WTC11 (cell line): ENCODE measurements at regions not wholly inside any gene's neighbourhood (a gene's known extent, or its start where the extent isn't known, plus 50 kb on each side); places are given as distances from the start of the nearest gene placed in this dataset.

Experiments
- ATAC-seq: fragments of 200-7000 bp; cut with Tn5 transposase; 2 replicates; pipeline ENCODE4 v1.10.0; 2021; ENCODE audit warnings: mild to moderate bottlenecking, moderate library complexity
- CTCF ChIA-PET: fragments of 300-600 bp; sonication (Branson Sonifier 250); formaldehyde crosslinking; loops from one replicate; lab custom pipeline; 2021; ENCODE audit warnings: antibody characterized with exemption; lab: Charles Lee
- POLR2A ChIA-PET: fragments of 350-600 bp; sonication (Branson Sonifier 250); formaldehyde crosslinking; loops from one replicate; lab custom pipeline; 2021; ENCODE audit warnings: antibody characterized with exemption; lab: Charles Lee
- DNase-seq: peaks from one replicate; pipeline ENCODE4 v3.0.0; 2021; ENCODE audit warnings: low spot score
- H3K27ac Mint-ChIP-seq: 2 replicates; pipeline ENCODE4 v1.8.0; 2021; ENCODE audit warnings: mixed read lengths
- H3K27me3 Mint-ChIP-seq: 2 replicates; pipeline ENCODE4 v1.8.0; 2021; ENCODE audit warnings: low read depth, mild to moderate bottlenecking, moderate library complexity, mixed read lengths
- H3K36me3 Mint-ChIP-seq: 2 replicates; pipeline ENCODE4 v1.8.0; 2021; ENCODE audit warnings: mixed read lengths
- H3K4me1 Mint-ChIP-seq: 2 replicates; pipeline ENCODE4 v1.8.0; 2022; ENCODE audit warnings: mixed read lengths
- H3K4me3 Mint-ChIP-seq: 2 replicates; pipeline ENCODE4 v1.8.0; 2021; ENCODE audit warnings: mild to moderate bottlenecking, moderate library complexity, mixed read lengths
- H3K9me3 Mint-ChIP-seq: 2 replicates; pipeline ENCODE4 v1.8.0; 2021; ENCODE audit warnings: mixed read lengths
- ATF2 ChIP-seq: sonication (generic); formaldehyde crosslinking; IDR thresholded peaks from 2 replicates; pipeline ENCODE4 v1.8.1; 2022; ENCODE audit warnings: low read depth, missing genetic modification reagents, borderline replicate concordance
- CREB1 ChIP-seq: sonication (generic); formaldehyde crosslinking; IDR thresholded peaks from 2 replicates; pipeline ENCODE4 v1.8.0; 2023; ENCODE audit warnings: mild to moderate bottlenecking, missing genetic modification reagents
- CREM ChIP-seq: sonication (generic); formaldehyde crosslinking; IDR thresholded peaks from 2 replicates; pipeline ENCODE4 v1.8.1; 2022; ENCODE audit warnings: mild to moderate bottlenecking, missing genetic modification reagents, moderate library complexity
- ERG ChIP-seq: fragments of 250-450 bp; sonication (Bioruptor Pico); IDR thresholded peaks from 2 replicates; pipeline ENCODE4 v1.8.0; 2021; ENCODE audit warnings: mild to moderate bottlenecking
- ESRRA ChIP-seq: sonication (generic); formaldehyde crosslinking; IDR thresholded peaks from 2 replicates; pipeline ENCODE4 v1.8.1; 2022; ENCODE audit warnings: mild to moderate bottlenecking, missing genetic modification reagents, borderline replicate concordance
- FOXJ3 ChIP-seq: sonication (generic); formaldehyde crosslinking; IDR thresholded peaks from 2 replicates; pipeline ENCODE4 v1.9.0; 2021; ENCODE audit warnings: missing genetic modification reagents, mild to moderate bottlenecking, borderline replicate concordance
- FOXP4 ChIP-seq: sonication (generic); formaldehyde crosslinking; IDR thresholded peaks from 2 replicates; pipeline ENCODE4 v1.8.0; 2022; ENCODE audit warnings: mild to moderate bottlenecking, missing genetic modification reagents
- GRHL2 ChIP-seq: fragments of 250-450 bp; sonication (Bioruptor Pico); IDR thresholded peaks from 2 replicates; pipeline ENCODE4 v1.8.0; 2022; ENCODE audit warnings: mild to moderate bottlenecking, moderate library complexity; ENCODE audit not compliant: insufficient replicate concordance, severe bottlenecking
- HMGXB4 ChIP-seq: sonication (generic); formaldehyde crosslinking; IDR thresholded peaks from 2 replicates; pipeline ENCODE4 v1.8.1; 2023; ENCODE audit warnings: mild to moderate bottlenecking, moderate library complexity, missing genetic modification reagents
- JAZF1 ChIP-seq: fragments of 250-450 bp; sonication (Bioruptor Pico); IDR thresholded peaks from 2 replicates; pipeline ENCODE4 v1.9.0; 2021; ENCODE audit warnings: moderate library complexity, mild to moderate bottlenecking, inconsistent platforms
- JUN ChIP-seq: sonication (generic); formaldehyde crosslinking; IDR thresholded peaks from 2 replicates; pipeline ENCODE4 v1.8.0; 2023; ENCODE audit warnings: mild to moderate bottlenecking, missing genetic modification reagents
- NFE2L1 ChIP-seq: sonication (generic); formaldehyde crosslinking; IDR thresholded peaks from 2 replicates; pipeline ENCODE4 v1.8.1; 2023; ENCODE audit warnings: missing genetic modification reagents
- NR1H2 ChIP-seq: sonication (generic); formaldehyde crosslinking; IDR thresholded peaks from 2 replicates; pipeline ENCODE4 v1.9.0; 2021; ENCODE audit warnings: mild to moderate bottlenecking, moderate library complexity, missing genetic modification reagents
- NR3C1 ChIP-seq: sonication (generic); formaldehyde crosslinking; conservative IDR thresholded peaks from 2 replicates; pipeline ENCODE4 v1.8.1; 2023; ENCODE audit warnings: low read depth, mild to moderate bottlenecking, missing genetic modification reagents
- SMAD4 ChIP-seq: sonication (generic); formaldehyde crosslinking; IDR thresholded peaks from 2 replicates; pipeline ENCODE4 v1.8.0; 2022; ENCODE audit warnings: mild to moderate bottlenecking, missing genetic modification reagents
- STAT6 ChIP-seq: sonication (generic); formaldehyde crosslinking; conservative IDR thresholded peaks from 2 replicates; pipeline ENCODE4 v1.8.1; 2023; ENCODE audit warnings: mild to moderate bottlenecking, low read depth, missing genetic modification reagents, moderate library complexity
- USF1 ChIP-seq: sonication (generic); formaldehyde crosslinking; IDR thresholded peaks from 2 replicates; pipeline ENCODE4 v1.8.0; 2022; ENCODE audit warnings: mild to moderate bottlenecking, missing genetic modification reagents
- ZBTB21 ChIP-seq: sonication (generic); formaldehyde crosslinking; IDR thresholded peaks from 2 replicates; pipeline ENCODE4 v1.8.1; 2023; ENCODE audit warnings: mild to moderate bottlenecking, missing genetic modification reagents, borderline replicate concordance
- ZMAT4 ChIP-seq: fragments of 250-450 bp; sonication (Bioruptor Pico); IDR thresholded peaks from 2 replicates; pipeline ENCODE4 v1.9.0; 2021; ENCODE audit warnings: mild to moderate bottlenecking
- ZNF121 ChIP-seq: sonication (generic); formaldehyde crosslinking; IDR thresholded peaks from 2 replicates; pipeline ENCODE4 v1.8.0; 2023; ENCODE audit warnings: missing genetic modification reagents
- ZNF232 ChIP-seq: sonication (generic); formaldehyde crosslinking; IDR thresholded peaks from 2 replicates; pipeline ENCODE4 v1.8.0; 2022; ENCODE audit warnings: mild to moderate bottlenecking, missing genetic modification reagents
- ZSCAN18 ChIP-seq: fragments of 250-450 bp; sonication (Bioruptor Pico); IDR thresholded peaks from 2 replicates; pipeline ENCODE4 v2.1.2; 2022; ENCODE audit warnings: mild to moderate bottlenecking, moderate library complexity

- H3K4me3 Mint-ChIP-seq, result no peak overlapping the region
- no peak overlapping the region for H3K27ac Mint-ChIP-seq
- CTCF ChIA-PET, result no interaction called here
- peaks cover 44% of the 10 kb centered on the region for H3K36me3 Mint-ChIP-seq
- H3K9me3 Mint-ChIP-seq, result peaks cover 77% of the 10 kb centered on the region
- no peak for DNase-seq
- TF ChIP-seq FOXP4, result no peak
- no peak for TF ChIP-seq JAZF1 (CRISPR knock-in tag)
- no peak for TF ChIP-seq SMAD4 (CRISPR knock-in tag)
- no peak for TF ChIP-seq NFE2L1 (CRISPR knock-in tag)
- no peak for TF ChIP-seq HMGXB4 (CRISPR knock-in tag)
- no peak for TF ChIP-seq ZMAT4 (CRISPR knock-in tag)
- TF ChIP-seq NR3C1 (CRISPR knock-in tag), result no peak
- TF ChIP-seq CREB1 (CRISPR knock-in tag), result no peak
- TF ChIP-seq JUN (CRISPR knock-in tag), result no peak
- no peak for TF ChIP-seq ZNF232 (CRISPR knock-in tag)
- TF ChIP-seq ZBTB21 (CRISPR knock-in tag), result no peak
- TF ChIP-seq ERG, result no peak
- no peak for TF ChIP-seq NR1H2 (CRISPR knock-in tag)
- peaks cover 12% of the 10 kb centered on the region for H3K27me3 Mint-ChIP-seq
- POLR2A ChIA-PET, result no interaction called here
- no peaks in the 10 kb centered on the region for H3K4me1 Mint-ChIP-seq
- no peak for ATAC-seq
Observed at GRCh38 chr1:3981746-3982505, 81.9 kb upstream of the C1orf174 start.

GRCh38 chr1:3983181-3983580 lies 83.1 kb upstream of the C1orf174 start:
- DNase-seq, result no peak
- no peak overlapping the region for H3K27ac Mint-ChIP-seq
- no peaks in the 10 kb centered on the region for H3K4me1 Mint-ChIP-seq
- peaks cover 6% of the 10 kb centered on the region; the same call in 1 of the 2 replicates for H3K27me3 Mint-ChIP-seq
- TF ChIP-seq ATF2 (CRISPR knock-in tag) (no peak), ZMAT4 (CRISPR knock-in tag) (no peak), JAZF1 (CRISPR knock-in tag) (no peak), STAT6 (CRISPR knock-in tag) (no peak), ZNF121 (CRISPR knock-in tag) (no peak), JUN (CRISPR knock-in tag) (no peak), ESRRA (CRISPR knock-in tag) (no peak), NFE2L1 (CRISPR knock-in tag) (no peak), FOXJ3 (CRISPR knock-in tag) (no peak), ZSCAN18 (CRISPR knock-in tag) (no peak), CREM (CRISPR knock-in tag) (no peak), NR3C1 (CRISPR knock-in tag) (no peak), USF1 (CRISPR knock-in tag) (no peak), GRHL2 (CRISPR knock-in tag) (no peak)
- ChIA-PET CTCF (no interaction called here), POLR2A (no interaction called here)
- H3K4me3 Mint-ChIP-seq, result no peak overlapping the region
- peaks cover 75% of the 10 kb centered on the region for H3K9me3 Mint-ChIP-seq
- peaks cover 45% of the 10 kb centered on the region for H3K36me3 Mint-ChIP-seq
- no peak for ATAC-seq
